ENCODE measurements at regions not wholly inside any gene's neighbourhood (a gene's known extent, or its start where the extent isn't known, plus 50 kb on each side); places are given as distances from the start of the nearest gene placed in this dataset.
A peak's percentile ranks its signal among the peaks of the same experiment; 100 is the strongest.

GRCh38 chr3:109648027-109648426 lies 310.7 kb upstream of the DPPA4 start:
- no peak for DNase-seq (ENCODE audit: low read depth)
- no peak overlapping the region for H3K4me3 ChIP-seq (ENCODE audit: low read depth, low read length)
- TF ChIP-seq CTCF (conservative IDR thresholded peaks at IDR 0.05; ENCODE audit: low read depth, low read length) = no peak

GRCh38 chr3:109656225-109656624 lies 318.9 kb upstream of the DPPA4 start:
- TF ChIP-seq CTCF (conservative IDR thresholded peaks at IDR 0.05; ENCODE audit: low read depth, low read length) = no peak
- no peak overlapping the region for H3K4me3 ChIP-seq (ENCODE audit: low read depth, low read length)
- no peak for DNase-seq (ENCODE audit: low read depth)

DNA sequence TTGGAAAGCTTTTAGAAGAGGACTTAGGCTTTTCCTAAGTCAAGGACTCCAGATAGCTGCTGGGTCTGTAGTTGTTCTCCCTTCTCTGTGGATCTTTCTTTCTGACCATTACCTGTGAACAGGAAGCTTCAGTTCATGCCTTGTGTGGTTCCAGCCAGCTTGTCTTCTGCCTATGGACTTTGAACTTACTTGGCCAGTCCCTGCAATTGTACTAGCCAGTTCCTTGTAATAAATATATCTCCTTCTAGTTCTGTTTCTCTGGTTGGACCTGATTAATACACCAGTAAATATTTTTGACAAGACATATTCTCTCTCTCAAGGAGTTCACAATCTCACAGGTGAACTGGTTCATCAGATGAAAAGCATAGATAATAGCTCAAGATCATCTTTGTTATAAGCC lies 341.3 kb upstream of the DPPA4 start:
- DNase-seq (ENCODE audit: low read depth) = no peak

DNA sequence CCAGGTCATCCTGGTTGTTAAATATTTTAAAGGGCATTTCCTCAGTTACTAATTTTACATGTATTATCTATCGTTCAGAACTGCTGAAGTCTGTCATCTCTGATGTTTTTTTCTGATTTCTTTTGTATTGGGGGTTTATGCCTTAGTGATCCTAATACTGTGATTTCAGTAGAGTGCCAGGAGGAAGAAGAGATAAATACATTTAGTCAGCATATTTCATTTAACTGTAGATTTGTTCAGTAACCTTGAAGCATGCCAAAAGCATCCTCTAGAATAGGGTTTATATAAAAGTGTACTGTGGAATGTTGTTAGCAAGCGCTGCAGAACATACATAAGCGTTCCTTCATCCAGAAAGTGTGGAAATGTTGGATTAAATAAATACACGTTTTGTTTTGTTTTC lies 342.3 kb upstream of the DPPA4 start:
- no peak for TF ChIP-seq CTCF (conservative IDR thresholded peaks at IDR 0.05; ENCODE audit: low read depth, low read length)
- no peak for DNase-seq (ENCODE audit: low read depth)
- H3K4me3 ChIP-seq (ENCODE audit: low read depth, low read length) = no peak overlapping the region

More for the DNA sequence above, 341.3 kb upstream of the DPPA4 start:
- H3K4me3 ChIP-seq (ENCODE audit: low read depth, low read length) = no peak overlapping the region
- no peak for TF ChIP-seq CTCF (conservative IDR thresholded peaks at IDR 0.05; ENCODE audit: low read depth, low read length)

- no peak for DNase-seq (ENCODE audit: low read depth)
Measured at GRCh38 chr3:109683746-109684145, 346.4 kb upstream of the DPPA4 start.

GRCh38 chr3:109685084-109686079 lies 348.0 kb upstream of the DPPA4 start:
- TF ChIP-seq CTCF (conservative IDR thresholded peaks at IDR 0.05; ENCODE audit: low read depth, low read length) = no peak
- H3K4me3 ChIP-seq (ENCODE audit: low read depth, low read length) = peak overlapping the region; percentile 20
- DNase-seq (ENCODE audit: low read depth) = peak; percentile 97

More at GRCh38 chr3:109683746-109684145, 346.4 kb upstream of the DPPA4 start:
- no peak for TF ChIP-seq CTCF (conservative IDR thresholded peaks at IDR 0.05; ENCODE audit: low read depth, low read length)
- H3K4me3 ChIP-seq (ENCODE audit: low read depth, low read length) = no peak overlapping the region

Data from epithelial cell of proximal tubule (primary cell).